Mesendoderm (in vitro differentiated cells): ENCODE measurements at regions not wholly inside any gene's neighbourhood (a gene's known extent, or its start where the extent isn't known, plus 50 kb on each side); places are given as distances from the start of the nearest gene placed in this dataset.
A peak's percentile ranks its signal among the peaks of the same experiment; 100 is the strongest.

Experiments used
- DNase-seq: peaks from one replicate; pipeline ENCODE4 v3.0.0; 2013
- H2AK5ac ChIP-seq: 2 replicates; pipeline ENCODE4 v1.6.1; 2013; ENCODE audit warnings: low read length, inconsistent platforms
- H2BK120ac ChIP-seq: 2 replicates; pipeline ENCODE4 v1.6.1; 2013; ENCODE audit warnings: low read depth, mild to moderate bottlenecking, low read length, moderate library complexity, mixed read lengths
- H2BK15ac ChIP-seq: replicated peaks from 2 replicates; pipeline ENCODE4 v1.6.1; 2013; ENCODE audit warnings: low read depth, mild to moderate bottlenecking, moderate library complexity
- H2BK5ac ChIP-seq: 2 replicates; pipeline ENCODE4 v1.6.1; 2013; ENCODE audit warnings: low read length, inconsistent platforms
- H3K18ac ChIP-seq: 2 replicates; pipeline ENCODE4 v1.6.1; 2013; ENCODE audit warnings: mild to moderate bottlenecking, low read length, mixed read lengths
- H3K23ac ChIP-seq: one replicate; pipeline ENCODE4 v1.6.1; 2013; ENCODE audit warnings: low read length
- H3K27ac ChIP-seq: 2 replicates; pipeline ENCODE4 v1.5.1; 2013; ENCODE audit warnings: low read depth, mild to moderate bottlenecking, inconsistent platforms, low read length, moderate library complexity
- H3K27me3 ChIP-seq: 2 replicates; pipeline ENCODE4 v1.6.1; 2013; ENCODE audit warnings: low read length, control low read depth, mild to moderate bottlenecking, inconsistent platforms; ENCODE audit not compliant: insufficient read depth, poor library complexity
- H3K36me3 ChIP-seq: 2 replicates; pipeline ENCODE4 v1.6.1; 2013; ENCODE audit warnings: low read length, inconsistent platforms; ENCODE audit not compliant: control insufficient read depth, insufficient read depth
- H3K4ac ChIP-seq: one replicate; pipeline ENCODE4 v1.6.1; 2013; ENCODE audit warnings: low read depth, mild to moderate bottlenecking, low read length, moderate library complexity
- H3K4me1 ChIP-seq: 2 replicates; pipeline ENCODE4 v1.6.1; 2013; ENCODE audit warnings: low read depth, low read length, inconsistent platforms; ENCODE audit not compliant: control insufficient read depth
- H3K4me2 ChIP-seq: 2 replicates; pipeline ENCODE4 v1.6.1; 2013; ENCODE audit warnings: low read length
- H3K4me3 ChIP-seq: 2 replicates; pipeline ENCODE4 v1.5.1; 2013; ENCODE audit warnings: mild to moderate bottlenecking, low read length
- H3K56ac ChIP-seq: one replicate; pipeline ENCODE4 v1.6.1; 2013; ENCODE audit warnings: low read length
- H3K79me1 ChIP-seq: 2 replicates; pipeline ENCODE4 v1.6.1; 2013; ENCODE audit warnings: low read length, inconsistent platforms
- H3K79me2 ChIP-seq: 2 replicates; pipeline ENCODE4 v1.6.1; 2013; ENCODE audit warnings: mild to moderate bottlenecking, low read length; ENCODE audit not compliant: control insufficient read depth, insufficient read depth
- H3K9ac ChIP-seq: 2 replicates; pipeline ENCODE4 v1.6.1; 2013; ENCODE audit warnings: low read length, inconsistent platforms
- H4K5ac ChIP-seq: one replicate; pipeline ENCODE4 v1.6.1; 2013; ENCODE audit warnings: low read length
- H4K8ac ChIP-seq: one replicate; pipeline ENCODE4 v1.6.1; 2013; ENCODE audit warnings: low read depth, mild to moderate bottlenecking, control low read depth, low read length, moderate library complexity
- WGBS: extraction: QIAGEN DNeasy Blood & Tissue Kit; methylation state at CpG from one replicate; pipeline ENCODE4 v1.1.7; 2013; ENCODE audit warnings: low lambda C conversion rate, missing lambda C conversion rate; ENCODE audit not compliant: insufficient coverage; ENCODE audit errors: extremely low coverage; 5-methylcytosine and 5-hydroxymethylcytosine counted together

GRCh38 chr20:6241591-6241990 is 118.8 kb upstream of the FERMT1 start:
- Histone ChIP-seq H3K4me3 (no peak overlapping the region), H3K4me1 (no peaks in the 10 kb centered on the region), H3K56ac (no peak overlapping the region), H4K5ac (no peak overlapping the region), H2AK5ac (no peak overlapping the region), H2BK120ac (no peak overlapping the region), H3K4ac (peak overlapping the region; percentile 4), H3K9ac (no peak overlapping the region), H3K36me3 (no peaks in the 10 kb centered on the region), H3K27ac (no peak overlapping the region), H2BK15ac (no peak overlapping the region), H4K8ac (no peak overlapping the region), H3K27me3 (no peaks in the 10 kb centered on the region), H2BK5ac (no peak overlapping the region), H3K23ac (no peak overlapping the region), H3K4me2 (no peak overlapping the region), H3K79me2 (no peaks in the 10 kb centered on the region), H3K18ac (no peak overlapping the region), H3K79me1 (no peaks in the 10 kb centered on the region)
- DNase-seq = no peak
- WGBS = no CpG with 5 or more reads among the region's 1 CpG

- H3K4me1 ChIP-seq = no peaks in the 10 kb centered on the region
- no peaks in the 10 kb centered on the region for H3K79me1 ChIP-seq
- no peak overlapping the region for H3K27ac ChIP-seq
- no peak overlapping the region for H3K18ac ChIP-seq
- DNase-seq = peak; percentile 92
- H3K4ac ChIP-seq = no peak overlapping the region
- H2BK120ac ChIP-seq = no peak overlapping the region
- H3K4me2 ChIP-seq = no peak overlapping the region
- no peak overlapping the region for H3K9ac ChIP-seq
- no peak overlapping the region for H3K23ac ChIP-seq
- H3K56ac ChIP-seq = no peak overlapping the region
- H2BK5ac ChIP-seq = no peak overlapping the region
- no peaks in the 10 kb centered on the region for H3K36me3 ChIP-seq
- WGBS = no CpG with 5 or more reads among the region's 3 CpGs
- H2AK5ac ChIP-seq = no peak overlapping the region
- H3K4me3 ChIP-seq = no peak overlapping the region
- H4K5ac ChIP-seq = no peak overlapping the region
- H4K8ac ChIP-seq = no peak overlapping the region
- no peaks in the 10 kb centered on the region for H3K27me3 ChIP-seq
- no peak overlapping the region for H2BK15ac ChIP-seq
- H3K79me2 ChIP-seq = no peaks in the 10 kb centered on the region
These were observed 117.2 kb upstream of the FERMT1 start for GRCh38 chr20:6240059-6240458.

GRCh38 chr20:6238421-6238820 is 115.6 kb upstream of the FERMT1 start:
- Histone ChIP-seq H3K4me2 (no peak overlapping the region), H3K27me3 (no peaks in the 10 kb centered on the region), H3K27ac (no peak overlapping the region), H3K4me3 (no peak overlapping the region), H2AK5ac (no peak overlapping the region), H2BK15ac (no peak overlapping the region), H3K79me2 (no peaks in the 10 kb centered on the region), H4K5ac (no peak overlapping the region), H3K4ac (peak overlapping the region; percentile 52), H3K23ac (no peak overlapping the region), H3K18ac (no peak overlapping the region), H3K9ac (no peak overlapping the region), H3K56ac (no peak overlapping the region), H3K79me1 (no peaks in the 10 kb centered on the region), H3K36me3 (no peaks in the 10 kb centered on the region), H4K8ac (no peak overlapping the region), H2BK120ac (no peak overlapping the region), H2BK5ac (no peak overlapping the region), H3K4me1 (no peaks in the 10 kb centered on the region)
- DNase-seq = no peak
- no CpG with 5 or more reads among the region's 6 CpGs for WGBS

- Histone ChIP-seq H2BK120ac (no peak overlapping the region), H4K8ac (no peak overlapping the region), H3K4me1 (no peaks in the 10 kb centered on the region), H2AK5ac (no peak overlapping the region), H3K4me2 (no peak overlapping the region), H4K5ac (no peak overlapping the region), H3K79me2 (no peaks in the 10 kb centered on the region), H3K27ac (no peak overlapping the region), H3K79me1 (no peaks in the 10 kb centered on the region), H3K27me3 (no peaks in the 10 kb centered on the region), H3K18ac (no peak overlapping the region), H2BK15ac (no peak overlapping the region), H3K4ac (no peak overlapping the region), H3K9ac (no peak overlapping the region), H3K36me3 (no peaks in the 10 kb centered on the region), H3K4me3 (no peak overlapping the region), H2BK5ac (no peak overlapping the region), H3K56ac (no peak overlapping the region), H3K23ac (no peak overlapping the region)
- DNase-seq = no peak
- WGBS = no CpG with 5 or more reads among the region's 1 CpG
These were observed 112.7 kb upstream of the FERMT1 start for GRCh38 chr20:6235510-6235909.

GRCh38 chr20:6232436-6232835 is 109.6 kb upstream of the FERMT1 start:
- no peaks in the 10 kb centered on the region for H3K79me2 ChIP-seq
- DNase-seq = no peak
- no peak overlapping the region for H3K4me2 ChIP-seq
- no peak overlapping the region for H2BK15ac ChIP-seq
- no peak overlapping the region for H3K9ac ChIP-seq
- H4K5ac ChIP-seq = no peak overlapping the region
- no peaks in the 10 kb centered on the region for H3K36me3 ChIP-seq
- no peak overlapping the region for H2AK5ac ChIP-seq
- no peak overlapping the region for H3K56ac ChIP-seq
- H3K27me3 ChIP-seq = no peaks in the 10 kb centered on the region
- no peak overlapping the region for H2BK5ac ChIP-seq
- no peaks in the 10 kb centered on the region for H3K79me1 ChIP-seq
- no peak overlapping the region for H3K4me3 ChIP-seq
- no peaks in the 10 kb centered on the region for H3K4me1 ChIP-seq
- H3K18ac ChIP-seq = no peak overlapping the region
- no peak overlapping the region for H3K4ac ChIP-seq
- no peak overlapping the region for H3K23ac ChIP-seq
- H4K8ac ChIP-seq = no peak overlapping the region
- H3K27ac ChIP-seq = no peak overlapping the region
- H2BK120ac ChIP-seq = no peak overlapping the region
- WGBS = no CpG with 5 or more reads among the region's 3 CpGs

- DNase-seq = no peak
- Histone ChIP-seq H3K27ac (no peak overlapping the region), H3K79me2 (no peaks in the 10 kb centered on the region), H3K23ac (no peak overlapping the region), H2BK120ac (no peak overlapping the region), H4K5ac (no peak overlapping the region), H3K36me3 (no peaks in the 10 kb centered on the region), H3K4ac (no peak overlapping the region), H3K4me3 (no peak overlapping the region), H2AK5ac (no peak overlapping the region), H2BK5ac (no peak overlapping the region), H3K4me1 (no peaks in the 10 kb centered on the region), H3K4me2 (no peak overlapping the region), H3K9ac (no peak overlapping the region), H3K56ac (no peak overlapping the region), H3K27me3 (no peaks in the 10 kb centered on the region), H2BK15ac (no peak overlapping the region), H4K8ac (no peak overlapping the region), H3K79me1 (no peaks in the 10 kb centered on the region), H3K18ac (no peak overlapping the region)
- no CpG with 5 or more reads among the region's 2 CpGs for WGBS
These were observed 108.7 kb upstream of the FERMT1 start for GRCh38 chr20:6231556-6231955.
